ENCODE measurements at regions not wholly inside any gene's neighbourhood (a gene's known extent, or its start where the extent isn't known, plus 50 kb on each side); places are given as distances from the start of the nearest gene placed in this dataset.

GRCh38 chr21:28144089-28144488 lies 848.6 kb downstream of the LTN1 start:
- H3K27me3 Mint-ChIP-seq (ENCODE audit: insufficient read depth, unreplicated experiment) = no peaks in the 10 kb centered on the region
- peaks cover under 1% of the 10 kb centered on the region for H3K9me3 Mint-ChIP-seq (ENCODE audit: unreplicated experiment)
- Histone ChIP-seq H3K27me3 (replicated peaks; ENCODE audit: control insufficient read depth, insufficient read depth, low read length) (no peaks in the 10 kb centered on the region), H3K36me3 (ENCODE audit: control insufficient read depth, insufficient read depth, low read length) (no peaks in the 10 kb centered on the region), H3K9me3 (peaks cover 2% of the 10 kb centered on the region; the same call in 1 of the 2 replicates), H3K4me3 (ENCODE audit: low read depth, low read length) (no peak overlapping the region), H3K4me1 (no peaks in the 10 kb centered on the region)
- H3K36me3 Mint-ChIP-seq (ENCODE audit: insufficient read depth, unreplicated experiment) = no peaks in the 10 kb centered on the region
- intact Hi-C loops (cut with micrococcal nuclease; ENCODE audit: unreplicated experiment) = no loop called here
- TF ChIP-seq CTCF (IDR thresholded peaks at IDR 0.05; ENCODE audit: insufficient read depth in 1 of 2, low read depth in 1 of 2, low read length in 1 of 2, severe bottlenecking in 1 of 2, unreplicated experiment in 1 of 2) = no peak
- POLR2A ChIA-PET = no interaction called here
- H3K4me1 Mint-ChIP-seq (ENCODE audit: low read depth, unreplicated experiment) = no peaks in the 10 kb centered on the region
- H3K27ac Mint-ChIP-seq (ENCODE audit: unreplicated experiment) = no peak overlapping the region
- CTCF ChIA-PET = no interaction called here
- H3K4me3 Mint-ChIP-seq (ENCODE audit: unreplicated experiment) = no peak overlapping the region
- BruUV-seq (replicated peaks) = no TSS peak
- DNase-seq = no peak

GRCh38 chr21:28142697-28143096 lies 850.0 kb downstream of the LTN1 start:
- H3K27me3 ChIP-seq (replicated peaks; ENCODE audit: control insufficient read depth, insufficient read depth, low read length) = no peaks in the 10 kb centered on the region
- BruUV-seq (replicated peaks) = no TSS peak
- Mint-ChIP-seq H3K27ac (ENCODE audit: unreplicated experiment) (no peak overlapping the region), H3K36me3 (ENCODE audit: insufficient read depth, unreplicated experiment) (no peaks in the 10 kb centered on the region), H3K27me3 (ENCODE audit: insufficient read depth, unreplicated experiment) (no peaks in the 10 kb centered on the region), H3K9me3 (ENCODE audit: unreplicated experiment) (peaks cover 11% of the 10 kb centered on the region), H3K4me3 (ENCODE audit: unreplicated experiment) (no peak overlapping the region), H3K4me1 (ENCODE audit: low read depth, unreplicated experiment) (peaks cover 6% of the 10 kb centered on the region)
- POLR2A ChIA-PET = no interaction called here
- intact Hi-C loops (cut with micrococcal nuclease; ENCODE audit: unreplicated experiment) = no loop called here
- no peak for TF ChIP-seq CTCF (IDR thresholded peaks at IDR 0.05; ENCODE audit: insufficient read depth in 1 of 2, low read depth in 1 of 2, low read length in 1 of 2, severe bottlenecking in 1 of 2, unreplicated experiment in 1 of 2)
- H3K36me3 ChIP-seq (ENCODE audit: control insufficient read depth, insufficient read depth, low read length) = no peaks in the 10 kb centered on the region
- peaks cover 7% of the 10 kb centered on the region; the same call in 1 of the 2 replicates for H3K9me3 ChIP-seq
- CTCF ChIA-PET = no interaction called here
- no peaks in the 10 kb centered on the region for H3K4me1 ChIP-seq
- DNase-seq = no peak
- no peak overlapping the region for H3K4me3 ChIP-seq (ENCODE audit: low read depth, low read length)

GRCh38 chr21:28138272-28138671 lies 854.4 kb downstream of the LTN1 start:
- CTCF ChIA-PET = no interaction called here
- POLR2A ChIA-PET = no interaction called here

More at GRCh38 chr21:28138272-28138671, 854.4 kb downstream of the LTN1 start:
- intact Hi-C loops (cut with micrococcal nuclease; ENCODE audit: unreplicated experiment) = no loop called here
- Mint-ChIP-seq H3K4me3 (ENCODE audit: unreplicated experiment) (no peak overlapping the region), H3K9me3 (ENCODE audit: unreplicated experiment) (peaks cover 11% of the 10 kb centered on the region), H3K27me3 (ENCODE audit: insufficient read depth, unreplicated experiment) (no peaks in the 10 kb centered on the region), H3K4me1 (ENCODE audit: low read depth, unreplicated experiment) (peaks cover 6% of the 10 kb centered on the region), H3K27ac (ENCODE audit: unreplicated experiment) (no peak overlapping the region), H3K36me3 (ENCODE audit: insufficient read depth, unreplicated experiment) (no peaks in the 10 kb centered on the region)
- Histone ChIP-seq H3K4me1 (no peaks in the 10 kb centered on the region), H3K36me3 (ENCODE audit: control insufficient read depth, insufficient read depth, low read length) (no peaks in the 10 kb centered on the region), H3K9me3 (peaks cover 7% of the 10 kb centered on the region; the same call in 1 of the 2 replicates), H3K27me3 (replicated peaks; ENCODE audit: control insufficient read depth, insufficient read depth, low read length) (no peaks in the 10 kb centered on the region), H3K4me3 (ENCODE audit: low read depth, low read length) (no peak overlapping the region)
- BruUV-seq (replicated peaks) = no TSS peak
- no peak for TF ChIP-seq CTCF (IDR thresholded peaks at IDR 0.05; ENCODE audit: insufficient read depth in 1 of 2, low read depth in 1 of 2, low read length in 1 of 2, severe bottlenecking in 1 of 2, unreplicated experiment in 1 of 2)
- no peak for DNase-seq

Data from Caco-2 (cell line).